HEK293 (cell line): ENCODE measurements at regions not wholly inside any gene's neighbourhood (a gene's known extent, or its start where the extent isn't known, plus 50 kb on each side); places are given as distances from the start of the nearest gene placed in this dataset.

ENCODE experiments used
- CTCF ChIA-PET: fragments of 350-600 bp; formaldehyde crosslinking; extraction: SDS; loops from one replicate; lab custom pipeline; 2021; ENCODE audit warnings: antibody characterized with exemption; lab: Yijun Ruan, JAX
- POLR2A ChIA-PET: fragments of 300-600 bp; formaldehyde crosslinking; extraction: SDS; loops from one replicate; lab custom pipeline; 2020; ENCODE audit warnings: antibody characterized with exemption, inconsistent platforms; lab: Yijun Ruan, JAX
- H3K27ac ChIP-seq: fragments of 200-500 bp; sonication (Bioruptor generic); 2 replicates; pipeline ENCODE4 v1.5.1; 2014; ENCODE audit warnings: low read depth, low read length, control low read depth, inconsistent platforms; ENCODE audit errors: extremely low read depth
- H3K36me3 ChIP-seq, 2 experiments: fragments of 200-500 bp in 1 of 2; sonication (Bioruptor generic) in 1 of 2; 1 replicate in 1 of 2; 2 replicates in 1 of 2; pipeline ENCODE4 v1.5.1; 2014 to 2017; ENCODE audit warnings: inconsistent platforms in 2 of 2, low read length in 2 of 2; ENCODE audit not compliant: control insufficient read depth in 2 of 2, insufficient read depth in 1 of 2
- H3K4me1 ChIP-seq: fragments of 200-500 bp; sonication (Bioruptor generic); 2 replicates; pipeline ENCODE4 v1.5.1; 2014; ENCODE audit warnings: mild to moderate bottlenecking, low read length, inconsistent platforms; ENCODE audit not compliant: control insufficient read depth, insufficient read depth
- H3K4me3 ChIP-seq: 2 replicates; pipeline ENCODE4 v1.5.1; 2011; ENCODE audit warnings: low read depth, mild to moderate bottlenecking, control low read depth, low read length, moderate library complexity
- H3K9me3 ChIP-seq: fragments of 200-500 bp; sonication (Bioruptor generic); 2 replicates; pipeline ENCODE4 v1.5.1; 2014; ENCODE audit warnings: low read depth, low read length, inconsistent platforms; ENCODE audit not compliant: control insufficient read depth, insufficient read depth
- PRDM6 ChIP-seq: fragments of 450-650 bp; formaldehyde crosslinking; IDR thresholded peaks from 2 replicates; pipeline ENCODE4 v1.5.1; 2017; ENCODE audit warnings: missing biosample characterization, missing genetic modification characterization
- TRIM28 ChIP-seq: IDR thresholded peaks from 2 replicates; pipeline ENCODE4 v1.6.1; 2011; ENCODE audit warnings: low read length, control low read depth, borderline replicate concordance
- TSHZ1 ChIP-seq: fragments of 450-650 bp; formaldehyde crosslinking; IDR thresholded peaks from 2 replicates; pipeline ENCODE4 v1.5.1; 2016; ENCODE audit warnings: missing biosample characterization, missing genetic modification characterization, borderline replicate concordance
- ZBTB1 ChIP-seq: fragments of 450-650 bp; formaldehyde crosslinking; IDR thresholded peaks from 2 replicates; pipeline ENCODE4 v1.5.1; 2016; ENCODE audit warnings: missing biosample characterization, missing genetic modification characterization
- ZEB2 ChIP-seq: fragments of 450-650 bp; formaldehyde crosslinking; IDR thresholded peaks from 2 replicates; pipeline ENCODE4 v1.5.1; 2016; ENCODE audit warnings: missing biosample characterization, missing genetic modification characterization
- ZNF146 ChIP-seq: fragments of 450-650 bp; formaldehyde crosslinking; IDR thresholded peaks from 2 replicates; pipeline ENCODE4 v1.5.1; 2016; ENCODE audit warnings: missing biosample characterization, missing genetic modification characterization
- ZNF202 ChIP-seq: fragments of 450-650 bp; formaldehyde crosslinking; IDR thresholded peaks from 2 replicates; pipeline ENCODE4 v1.5.1; 2016; ENCODE audit warnings: missing biosample characterization, missing genetic modification characterization, borderline replicate concordance
- ZNF211 ChIP-seq: fragments of 450-650 bp; formaldehyde crosslinking; IDR thresholded peaks from 2 replicates; pipeline ENCODE4 v1.5.1; 2016; ENCODE audit warnings: low read depth, missing biosample characterization, missing genetic modification characterization
- ZNF239 ChIP-seq: fragments of 450-650 bp; formaldehyde crosslinking; IDR thresholded peaks from 2 replicates; pipeline ENCODE4 v1.5.1; 2016; ENCODE audit warnings: missing biosample characterization, missing genetic modification characterization
- ZNF24 ChIP-seq: fragments of 450-650 bp; formaldehyde crosslinking; IDR thresholded peaks from 2 replicates; pipeline ENCODE4 v1.5.1; 2016; ENCODE audit warnings: missing biosample characterization, missing genetic modification characterization
- ZNF266 ChIP-seq: fragments of 450-650 bp; formaldehyde crosslinking; IDR thresholded peaks from 2 replicates; pipeline ENCODE4 v1.5.1; 2016; ENCODE audit warnings: missing biosample characterization, missing genetic modification characterization, low read depth
- ZNF302 ChIP-seq: fragments of 450-650 bp; formaldehyde crosslinking; IDR thresholded peaks from 2 replicates; pipeline ENCODE4 v1.5.1; 2016; ENCODE audit warnings: missing biosample characterization, missing genetic modification characterization, low read depth
- ZNF514 ChIP-seq: fragments of 450-650 bp; formaldehyde crosslinking; IDR thresholded peaks from 2 replicates; pipeline ENCODE4 v1.5.1; 2016; ENCODE audit warnings: missing biosample characterization, missing genetic modification characterization
- ZNF529 ChIP-seq: fragments of 450-650 bp; formaldehyde crosslinking; IDR thresholded peaks from 2 replicates; pipeline ENCODE4 v1.5.1; 2017; ENCODE audit warnings: missing genetic modification characterization, missing biosample characterization; ENCODE audit not compliant: insufficient replicate concordance
- ZNF580 ChIP-seq: fragments of 450-650 bp; formaldehyde crosslinking; IDR thresholded peaks from 2 replicates; pipeline ENCODE4 v1.5.1; 2016; ENCODE audit warnings: missing biosample characterization, missing genetic modification characterization
- ZNF677 ChIP-seq: fragments of 450-650 bp; IDR thresholded peaks from 2 replicates; pipeline ENCODE4 v1.5.0; 2018; ENCODE audit warnings: missing biosample characterization, mild to moderate bottlenecking, missing genetic modification characterization, moderate library complexity
- ZNF692 ChIP-seq: fragments of 450-650 bp; formaldehyde crosslinking; IDR thresholded peaks from 2 replicates; pipeline ENCODE4 v1.5.1; 2016; ENCODE audit warnings: missing biosample characterization, missing genetic modification characterization
- ZNF707 ChIP-seq: fragments of 450-650 bp; formaldehyde crosslinking; IDR thresholded peaks from 2 replicates; pipeline ENCODE4 v1.5.1; 2016; ENCODE audit warnings: missing biosample characterization, missing genetic modification characterization
- ZNF837 ChIP-seq: fragments of 450-650 bp; formaldehyde crosslinking; IDR thresholded peaks from 2 replicates; pipeline ENCODE4 v1.5.1; 2016; ENCODE audit warnings: missing biosample characterization, missing genetic modification characterization
- TF ChIP-seq, protein P1 (sequence below): fragments of 450-650 bp; formaldehyde crosslinking; IDR thresholded peaks from 2 replicates; pipeline ENCODE4 v1.5.1; 2016; ENCODE audit warnings: missing biosample characterization, missing genetic modification characterization
- TF ChIP-seq, protein P2 (sequence below): fragments of 450-650 bp; formaldehyde crosslinking; IDR thresholded peaks from 2 replicates; pipeline ENCODE4 v1.5.1; 2016; ENCODE audit warnings: missing biosample characterization, missing genetic modification characterization, low read depth

DNA sequence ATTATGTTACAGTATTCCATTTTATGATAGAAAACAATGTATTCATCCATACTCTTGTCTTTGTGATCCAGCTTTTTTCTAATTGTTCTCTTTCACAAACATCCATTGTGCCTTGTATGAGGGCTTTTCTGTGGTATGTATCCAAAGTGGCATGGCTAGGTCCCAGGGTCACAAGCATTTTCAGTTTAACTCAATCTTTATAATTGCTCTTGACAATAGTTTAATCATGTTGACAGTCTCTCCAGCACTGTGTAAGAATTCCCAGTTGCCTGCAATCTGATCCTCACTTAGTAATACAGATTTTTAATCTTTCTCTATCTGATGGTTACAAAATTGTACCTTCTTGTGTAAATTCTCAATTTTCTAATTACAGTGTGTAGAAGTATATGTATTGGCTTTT is 533.4 kb downstream of the NEBL start (continued):
- TF ChIP-seq ZNF266 (tag by site-specific recombination) (no peak), ZNF24 (tag by site-specific recombination) (no peak), ZNF239 (tag by site-specific recombination) (no peak), ZNF677 (tag by site-specific recombination) (no peak), TSHZ1 (tag by site-specific recombination) (no peak), ZEB2 (no peak), ZNF529 (tag by site-specific recombination) (no peak), PRDM6 (no peak), ZNF837 (tag by site-specific recombination) (no peak), ZNF707 (tag by site-specific recombination) (no peak), ZNF302 (tag by site-specific recombination) (no peak), ZNF202 (tag by site-specific recombination) (no peak)
- TF ChIP-seq, protein P1, sequence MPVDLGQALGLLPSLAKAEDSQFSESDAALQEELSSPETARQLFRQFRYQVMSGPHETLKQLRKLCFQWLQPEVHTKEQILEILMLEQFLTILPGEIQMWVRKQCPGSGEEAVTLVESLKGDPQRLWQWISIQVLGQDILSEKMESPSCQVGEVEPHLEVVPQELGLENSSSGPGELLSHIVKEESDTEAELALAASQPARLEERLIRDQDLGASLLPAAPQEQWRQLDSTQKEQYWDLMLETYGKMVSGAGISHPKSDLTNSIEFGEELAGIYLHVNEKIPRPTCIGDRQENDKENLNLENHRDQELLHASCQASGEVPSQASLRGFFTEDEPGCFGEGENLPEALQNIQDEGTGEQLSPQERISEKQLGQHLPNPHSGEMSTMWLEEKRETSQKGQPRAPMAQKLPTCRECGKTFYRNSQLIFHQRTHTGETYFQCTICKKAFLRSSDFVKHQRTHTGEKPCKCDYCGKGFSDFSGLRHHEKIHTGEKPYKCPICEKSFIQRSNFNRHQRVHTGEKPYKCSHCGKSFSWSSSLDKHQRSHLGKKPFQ (tag by site-specific recombination), result no peak
- TF ChIP-seq, protein P2, sequence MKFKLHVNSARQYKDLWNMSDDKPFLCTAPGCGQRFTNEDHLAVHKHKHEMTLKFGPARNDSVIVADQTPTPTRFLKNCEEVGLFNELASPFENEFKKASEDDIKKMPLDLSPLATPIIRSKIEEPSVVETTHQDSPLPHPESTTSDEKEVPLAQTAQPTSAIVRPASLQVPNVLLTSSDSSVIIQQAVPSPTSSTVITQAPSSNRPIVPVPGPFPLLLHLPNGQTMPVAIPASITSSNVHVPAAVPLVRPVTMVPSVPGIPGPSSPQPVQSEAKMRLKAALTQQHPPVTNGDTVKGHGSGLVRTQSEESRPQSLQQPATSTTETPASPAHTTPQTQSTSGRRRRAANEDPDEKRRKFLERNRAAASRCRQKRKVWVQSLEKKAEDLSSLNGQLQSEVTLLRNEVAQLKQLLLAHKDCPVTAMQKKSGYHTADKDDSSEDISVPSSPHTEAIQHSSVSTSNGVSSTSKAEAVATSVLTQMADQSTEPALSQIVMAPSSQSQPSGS (tag by site-specific recombination), result no peak

DNA sequence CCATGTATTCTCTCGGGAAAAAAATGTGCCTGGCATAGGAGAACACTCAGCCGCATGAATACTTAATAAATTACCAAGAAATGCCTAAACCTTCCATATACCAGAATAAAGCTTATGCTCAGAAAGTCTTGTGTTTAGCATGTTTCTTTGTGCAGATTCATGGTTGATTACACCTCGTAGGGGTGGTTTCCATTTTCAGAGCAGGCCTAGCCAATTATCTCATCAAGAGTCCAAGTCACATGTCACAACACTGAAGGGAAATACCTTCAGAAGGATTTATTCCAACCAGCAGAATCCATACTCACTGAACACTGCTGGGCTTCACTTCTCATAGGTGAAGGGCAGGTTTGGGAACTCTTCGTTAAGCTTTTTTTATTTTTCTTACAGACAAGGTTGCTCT is 539.7 kb downstream of the PLXDC2 start:
- TF ChIP-seq ZNF514, result no peak
- TF ChIP-seq ZBTB1, result no peak
- no peak for TF ChIP-seq TRIM28
- Histone ChIP-seq H3K36me3 (no peaks in the 10 kb centered on the region), H3K27ac (no peak overlapping the region), H3K4me1 (no peaks in the 10 kb centered on the region), H3K9me3 (no peaks in the 10 kb centered on the region), H3K4me3 (no peak overlapping the region)
- ChIA-PET CTCF (no interaction called here), POLR2A (no interaction called here)

- no peaks in the 10 kb centered on the region for H3K9me3 ChIP-seq
- TF ChIP-seq ZNF146 (tag by site-specific recombination), result peak; percentile 66
- no peak for TF ChIP-seq ZNF211 (tag by site-specific recombination)
- no peak for TF ChIP-seq ZNF692 (tag by site-specific recombination)
- TF ChIP-seq ZNF580 (tag by site-specific recombination), result no peak
- TF ChIP-seq, all 188 proteins: peak for 1
- H3K36me3 ChIP-seq, result no peaks in the 10 kb centered on the region
- H3K4me1 ChIP-seq, result no peaks in the 10 kb centered on the region
- CTCF ChIA-PET, result interaction anchor here (0.6 kb wide), 1 partner anchor 529 kb away, joined by 3 read pairs; no protein-coding TSS in a partner anchor
- POLR2A ChIA-PET, result no interaction called here
- no peak overlapping the region for H3K4me3 ChIP-seq
- no peak overlapping the region for H3K27ac ChIP-seq
Measured at GRCh38 chr10:20355011-20355410, 538.8 kb downstream of the PLXDC2 start.
